H9 (cell line): ENCODE measurements at regions not wholly inside any gene's neighbourhood (a gene's known extent, or its start where the extent isn't known, plus 50 kb on each side); places are given as distances from the start of the nearest gene placed in this dataset.

Experiments used
- DNase-seq: peaks from one replicate; pipeline ENCODE4 v3.0.0-alpha.2; 2017
- H2AFZ ChIP-seq: one replicate; pipeline ENCODE4 v1.6.1; 2013; ENCODE audit warnings: mild to moderate bottlenecking, low read length, control low read depth, moderate library complexity
- H2AK5ac ChIP-seq: 2 replicates; pipeline ENCODE4 v1.6.1; 2013; ENCODE audit warnings: low read length, control low read depth, mixed read lengths; ENCODE audit not compliant: insufficient read length
- H2BK120ac ChIP-seq: one replicate; pipeline ENCODE4 v1.6.1; 2013; ENCODE audit warnings: low read depth, mild to moderate bottlenecking, low read length, control low read depth, inconsistent platforms; ENCODE audit not compliant: poor library complexity, severe bottlenecking
- H2BK12ac ChIP-seq: 2 replicates; pipeline ENCODE4 v1.6.1; 2013; ENCODE audit warnings: low read length, control low read depth, mixed read lengths, low read depth; ENCODE audit not compliant: insufficient read length
- H2BK15ac ChIP-seq: 2 replicates; pipeline ENCODE4 v1.6.1; 2013; ENCODE audit warnings: low read depth, low read length, control low read depth
- H2BK20ac ChIP-seq: one replicate; pipeline ENCODE4 v1.6.1; 2013; ENCODE audit warnings: low read depth, mild to moderate bottlenecking, low read length, control low read depth, inconsistent platforms; ENCODE audit not compliant: poor library complexity, severe bottlenecking
- H2BK5ac ChIP-seq: 2 replicates; pipeline ENCODE4 v1.6.1; 2013; ENCODE audit warnings: low read length, control low read depth, mixed read lengths; ENCODE audit not compliant: insufficient read length
- H3K14ac ChIP-seq: 2 replicates; pipeline ENCODE4 v1.6.1; 2013; ENCODE audit warnings: low read length, control low read depth; ENCODE audit not compliant: insufficient read depth
- H3K18ac ChIP-seq: 2 replicates; pipeline ENCODE4 v1.6.1; 2013; ENCODE audit warnings: low read depth, mild to moderate bottlenecking, mixed read lengths, low read length, control low read depth; ENCODE audit not compliant: insufficient read length
- H3K23ac ChIP-seq: 2 replicates; pipeline ENCODE4 v1.6.1; 2013; ENCODE audit warnings: low read length, control low read depth, mixed read lengths, low read depth; ENCODE audit not compliant: insufficient read length
- H3K23me2 ChIP-seq: 2 replicates; pipeline ENCODE4 v1.6.1; 2013; ENCODE audit warnings: low read depth, mild to moderate bottlenecking, mixed read lengths, low read length, control low read depth; ENCODE audit not compliant: insufficient read length, poor library complexity, severe bottlenecking
- H3K27ac ChIP-seq: 2 replicates; pipeline ENCODE4 v1.5.1; 2013; ENCODE audit warnings: low read length, control low read depth, mixed read lengths, low read depth; ENCODE audit not compliant: insufficient read length
- H3K27me3 ChIP-seq: 2 replicates; pipeline ENCODE4 v1.6.1; 2013; ENCODE audit warnings: low read length, control low read depth, inconsistent platforms; ENCODE audit not compliant: insufficient read depth
- H3K4ac ChIP-seq: 2 replicates; pipeline ENCODE4 v1.6.1; 2013; ENCODE audit warnings: low read depth, mild to moderate bottlenecking, control low read depth, inconsistent platforms, low read length, moderate library complexity
- H3K4me1 ChIP-seq: 2 replicates; pipeline ENCODE4 v1.6.1; 2013; ENCODE audit warnings: low read length, control low read depth, inconsistent platforms; ENCODE audit not compliant: insufficient read depth
- H3K4me2 ChIP-seq: 2 replicates; pipeline ENCODE4 v1.6.1; 2013; ENCODE audit warnings: low read length, control low read depth, mixed read lengths; ENCODE audit not compliant: insufficient read length, insufficient read depth
- H3K56ac ChIP-seq: 2 replicates; pipeline ENCODE4 v1.6.1; 2013; ENCODE audit warnings: low read depth, mild to moderate bottlenecking, mixed read lengths, low read length, control low read depth; ENCODE audit not compliant: insufficient read length
- H3K79me1 ChIP-seq: 2 replicates; pipeline ENCODE4 v1.6.1; 2013; ENCODE audit warnings: low read depth, mild to moderate bottlenecking, moderate library complexity, low read length, control low read depth, inconsistent platforms; ENCODE audit not compliant: insufficient read depth, poor library complexity, severe bottlenecking
- H3K79me2 ChIP-seq: 2 replicates; pipeline ENCODE4 v1.6.1; 2013; ENCODE audit warnings: low read length, control low read depth, inconsistent platforms; ENCODE audit not compliant: insufficient read depth
- H3K9ac ChIP-seq: 2 replicates; pipeline ENCODE4 v1.6.1; 2013; ENCODE audit warnings: low read length, control low read depth, mixed read lengths; ENCODE audit not compliant: insufficient read length; ENCODE audit errors: extremely low read depth
- H3K9me3 ChIP-seq: one replicate; pipeline ENCODE4 v1.6.1; 2013; ENCODE audit warnings: low read depth, low read length, inconsistent platforms; ENCODE audit not compliant: control insufficient read depth
- H3T11ph ChIP-seq: one replicate; pipeline ENCODE4 v1.6.1; 2013; ENCODE audit warnings: mild to moderate bottlenecking, low read length, control low read depth, inconsistent platforms
- H4K20me1 ChIP-seq: one replicate; pipeline ENCODE4 v1.6.1; 2013; ENCODE audit not compliant: control insufficient read depth, insufficient read length, insufficient read depth
- H4K5ac ChIP-seq: 2 replicates; pipeline ENCODE4 v1.6.1; 2013; ENCODE audit warnings: low read depth, mild to moderate bottlenecking, mixed read lengths, low read length, control low read depth; ENCODE audit not compliant: insufficient read length
- H4K8ac ChIP-seq: replicated peaks from 2 replicates; pipeline ENCODE4 v1.6.1; 2013; ENCODE audit warnings: low read length, control low read depth, mixed read lengths, low read depth; ENCODE audit not compliant: insufficient read length
- H4K91ac ChIP-seq: 2 replicates; pipeline ENCODE4 v1.6.1; 2013; ENCODE audit warnings: low read depth, mild to moderate bottlenecking, moderate library complexity, mixed read lengths, low read length, control low read depth; ENCODE audit not compliant: insufficient read length
- H3K27ac Mint-ChIP-seq, 3 experiments: 2 replicates in 2 of 3; 3 replicates in 1 of 3; pipeline ENCODE4 v1.8.0; 2020 to 2021; ENCODE audit warnings: mixed read lengths in 3 of 3, mild to moderate bottlenecking in 1 of 3, moderate library complexity in 1 of 3
- H3K27me3 Mint-ChIP-seq: 2 replicates; pipeline ENCODE4 v1.8.0; 2021; ENCODE audit warnings: low read depth, mild to moderate bottlenecking, moderate library complexity, mixed read lengths
- H3K36me3 Mint-ChIP-seq, 3 experiments: 2 replicates in 2 of 3; 3 replicates in 1 of 3; pipeline ENCODE4 v1.8.0; 2020 to 2021; ENCODE audit warnings: low read depth in 3 of 3, mixed read lengths in 3 of 3; ENCODE audit not compliant: insufficient read depth in 1 of 3
- H3K4me1 Mint-ChIP-seq, 2 experiments: 2 replicates each; pipeline ENCODE4 v1.8.0; 2020; ENCODE audit warnings: mixed read lengths in 2 of 2
- H3K4me3 Mint-ChIP-seq, 2 experiments: 2 replicates in 1 of 2; 3 replicates in 1 of 2; pipeline ENCODE4 v1.8.0; 2020 to 2021; ENCODE audit warnings: mild to moderate bottlenecking in 2 of 2, mixed read lengths in 2 of 2, moderate library complexity in 1 of 2
- H3K9me3 Mint-ChIP-seq, 2 experiments: 2 replicates in 1 of 2; 3 replicates in 1 of 2; pipeline ENCODE4 v1.8.0; 2020; ENCODE audit warnings: mild to moderate bottlenecking in 2 of 2, mixed read lengths in 2 of 2, moderate library complexity in 1 of 2
- WGBS: extraction: QIAGEN DNeasy Blood & Tissue Kit; methylation state at CpG from one replicate; pipeline ENCODE4 v1.1.7; 2013; ENCODE audit warnings: missing lambda C conversion rate, low lambda C conversion rate, mixed read lengths; ENCODE audit not compliant: insufficient read length; ENCODE audit errors: extremely low coverage; 5-methylcytosine and 5-hydroxymethylcytosine counted together
- TF ChIP-seq, protein P1 (sequence below): fragments of 200-600 bp; sonication (generic); conservative IDR thresholded peaks from 3 replicates; pipeline ENCODE4 v1.8.0; 2021; ENCODE audit warnings: antibody characterized with exemption, mild to moderate bottlenecking

DNA sequence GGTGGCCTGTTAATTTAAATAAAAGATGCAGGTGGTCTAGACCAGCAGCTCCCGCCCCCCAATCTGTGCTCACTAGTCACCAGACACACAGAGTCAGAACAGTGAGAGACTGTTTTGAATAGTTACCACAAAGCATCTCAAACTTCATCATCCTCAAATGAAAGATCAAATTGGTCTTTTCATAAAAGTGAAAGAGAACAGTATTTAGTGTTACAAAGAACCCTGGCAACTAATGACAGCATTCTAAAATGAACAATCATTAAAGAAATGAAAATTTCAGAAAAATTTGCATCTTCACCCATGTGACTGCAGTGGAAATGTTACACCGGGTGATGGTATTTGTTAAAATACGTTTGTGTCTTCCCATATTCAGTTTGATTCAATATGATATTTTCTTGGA, 65.5 kb upstream of the PMAIP1 start:
- Mint-ChIP-seq H3K27ac (peak overlapping the region in 2 of 3 experiments; percentile 70 to 91; a peak in 4 of 7 replicates), H3K36me3 (no peaks in the 10 kb centered on the region), H3K4me1 (peaks cover 40 to 54% of the 10 kb centered on the region in 2 experiments), H3K27me3 (no peaks in the 10 kb centered on the region), H3K9me3 (no peaks in the 10 kb centered on the region), H3K4me3 (peak overlapping the region in 1 of 2 experiments; percentile 53; a peak in 2 of 5 replicates)
- no peak overlapping the region for H2AK5ac ChIP-seq
- H3K4ac ChIP-seq: no peak overlapping the region
- H4K5ac ChIP-seq: no peak overlapping the region
- H2BK12ac ChIP-seq: no peak overlapping the region
- H3K4me2 ChIP-seq: no peak overlapping the region
- H3K27ac ChIP-seq: no peak overlapping the region
- no peak overlapping the region for H3K14ac ChIP-seq
- H3K4me1 ChIP-seq: peaks cover 3% of the 10 kb centered on the region; the same call in 1 of the 2 replicates
- no peak overlapping the region for H2BK20ac ChIP-seq
- no peaks in the 10 kb centered on the region for H3K79me1 ChIP-seq
- DNase-seq: no peak
- H3K56ac ChIP-seq: no peak overlapping the region
- no peak overlapping the region for H4K8ac ChIP-seq
- no peaks in the 10 kb centered on the region for H3K27me3 ChIP-seq
- TF ChIP-seq, protein P1, sequence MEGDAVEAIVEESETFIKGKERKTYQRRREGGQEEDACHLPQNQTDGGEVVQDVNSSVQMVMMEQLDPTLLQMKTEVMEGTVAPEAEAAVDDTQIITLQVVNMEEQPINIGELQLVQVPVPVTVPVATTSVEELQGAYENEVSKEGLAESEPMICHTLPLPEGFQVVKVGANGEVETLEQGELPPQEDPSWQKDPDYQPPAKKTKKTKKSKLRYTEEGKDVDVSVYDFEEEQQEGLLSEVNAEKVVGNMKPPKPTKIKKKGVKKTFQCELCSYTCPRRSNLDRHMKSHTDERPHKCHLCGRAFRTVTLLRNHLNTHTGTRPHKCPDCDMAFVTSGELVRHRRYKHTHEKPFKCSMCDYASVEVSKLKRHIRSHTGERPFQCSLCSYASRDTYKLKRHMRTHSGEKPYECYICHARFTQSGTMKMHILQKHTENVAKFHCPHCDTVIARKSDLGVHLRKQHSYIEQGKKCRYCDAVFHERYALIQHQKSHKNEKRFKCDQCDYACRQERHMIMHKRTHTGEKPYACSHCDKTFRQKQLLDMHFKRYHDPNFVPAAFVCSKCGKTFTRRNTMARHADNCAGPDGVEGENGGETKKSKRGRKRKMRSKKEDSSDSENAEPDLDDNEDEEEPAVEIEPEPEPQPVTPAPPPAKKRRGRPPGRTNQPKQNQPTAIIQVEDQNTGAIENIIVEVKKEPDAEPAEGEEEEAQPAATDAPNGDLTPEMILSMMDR: no peak
- H2AFZ ChIP-seq: no peak overlapping the region
- no peak overlapping the region for H2BK15ac ChIP-seq
- no peak overlapping the region for H2BK120ac ChIP-seq
- no CpG with 5 or more reads among the region's 3 CpGs for WGBS
- no peaks in the 10 kb centered on the region for H4K20me1 ChIP-seq
- no peak overlapping the region for H3T11ph ChIP-seq
- H3K18ac ChIP-seq: no peak overlapping the region
- no peak overlapping the region for H2BK5ac ChIP-seq
- H3K23ac ChIP-seq: no peak overlapping the region
- no peaks in the 10 kb centered on the region for H3K79me2 ChIP-seq
- H3K9ac ChIP-seq: no peak overlapping the region
- no peaks in the 10 kb centered on the region for H3K23me2 ChIP-seq
- no peak overlapping the region for H4K91ac ChIP-seq
- H3K9me3 ChIP-seq: no peaks in the 10 kb centered on the region
